H9 (cell line): ENCODE measurements at regions not wholly inside any gene's neighbourhood (a gene's known extent, or its start where the extent isn't known, plus 50 kb on each side); places are given as distances from the start of the nearest gene placed in this dataset.

Experiments used
- DNase-seq: peaks from one replicate; pipeline ENCODE4 v3.0.0-alpha.2; 2017
- H2AFZ ChIP-seq: one replicate; pipeline ENCODE4 v1.6.1; 2013; ENCODE audit warnings: mild to moderate bottlenecking, low read length, control low read depth, moderate library complexity
- H2AK5ac ChIP-seq: 2 replicates; pipeline ENCODE4 v1.6.1; 2013; ENCODE audit warnings: low read length, control low read depth, mixed read lengths; ENCODE audit not compliant: insufficient read length
- H2BK120ac ChIP-seq: one replicate; pipeline ENCODE4 v1.6.1; 2013; ENCODE audit warnings: low read depth, mild to moderate bottlenecking, low read length, control low read depth, inconsistent platforms; ENCODE audit not compliant: poor library complexity, severe bottlenecking
- H2BK12ac ChIP-seq: 2 replicates; pipeline ENCODE4 v1.6.1; 2013; ENCODE audit warnings: low read length, control low read depth, mixed read lengths, low read depth; ENCODE audit not compliant: insufficient read length
- H2BK15ac ChIP-seq: 2 replicates; pipeline ENCODE4 v1.6.1; 2013; ENCODE audit warnings: low read depth, low read length, control low read depth
- H2BK20ac ChIP-seq: one replicate; pipeline ENCODE4 v1.6.1; 2013; ENCODE audit warnings: low read depth, mild to moderate bottlenecking, low read length, control low read depth, inconsistent platforms; ENCODE audit not compliant: poor library complexity, severe bottlenecking
- H2BK5ac ChIP-seq: 2 replicates; pipeline ENCODE4 v1.6.1; 2013; ENCODE audit warnings: low read length, control low read depth, mixed read lengths; ENCODE audit not compliant: insufficient read length
- H3K14ac ChIP-seq: 2 replicates; pipeline ENCODE4 v1.6.1; 2013; ENCODE audit warnings: low read length, control low read depth; ENCODE audit not compliant: insufficient read depth
- H3K18ac ChIP-seq: 2 replicates; pipeline ENCODE4 v1.6.1; 2013; ENCODE audit warnings: low read depth, mild to moderate bottlenecking, mixed read lengths, low read length, control low read depth; ENCODE audit not compliant: insufficient read length
- H3K23ac ChIP-seq: 2 replicates; pipeline ENCODE4 v1.6.1; 2013; ENCODE audit warnings: low read length, control low read depth, mixed read lengths, low read depth; ENCODE audit not compliant: insufficient read length
- H3K23me2 ChIP-seq: 2 replicates; pipeline ENCODE4 v1.6.1; 2013; ENCODE audit warnings: low read depth, mild to moderate bottlenecking, mixed read lengths, low read length, control low read depth; ENCODE audit not compliant: insufficient read length, poor library complexity, severe bottlenecking
- H3K27ac ChIP-seq: 2 replicates; pipeline ENCODE4 v1.5.1; 2013; ENCODE audit warnings: low read length, control low read depth, mixed read lengths, low read depth; ENCODE audit not compliant: insufficient read length
- H3K27me3 ChIP-seq: 2 replicates; pipeline ENCODE4 v1.6.1; 2013; ENCODE audit warnings: low read length, control low read depth, inconsistent platforms; ENCODE audit not compliant: insufficient read depth
- H3K4ac ChIP-seq: 2 replicates; pipeline ENCODE4 v1.6.1; 2013; ENCODE audit warnings: low read depth, mild to moderate bottlenecking, control low read depth, inconsistent platforms, low read length, moderate library complexity
- H3K4me1 ChIP-seq: 2 replicates; pipeline ENCODE4 v1.6.1; 2013; ENCODE audit warnings: low read length, control low read depth, inconsistent platforms; ENCODE audit not compliant: insufficient read depth
- H3K4me2 ChIP-seq: 2 replicates; pipeline ENCODE4 v1.6.1; 2013; ENCODE audit warnings: low read length, control low read depth, mixed read lengths; ENCODE audit not compliant: insufficient read length, insufficient read depth
- H3K56ac ChIP-seq: 2 replicates; pipeline ENCODE4 v1.6.1; 2013; ENCODE audit warnings: low read depth, mild to moderate bottlenecking, mixed read lengths, low read length, control low read depth; ENCODE audit not compliant: insufficient read length
- H3K79me1 ChIP-seq: 2 replicates; pipeline ENCODE4 v1.6.1; 2013; ENCODE audit warnings: low read depth, mild to moderate bottlenecking, moderate library complexity, low read length, control low read depth, inconsistent platforms; ENCODE audit not compliant: insufficient read depth, poor library complexity, severe bottlenecking
- H3K79me2 ChIP-seq: 2 replicates; pipeline ENCODE4 v1.6.1; 2013; ENCODE audit warnings: low read length, control low read depth, inconsistent platforms; ENCODE audit not compliant: insufficient read depth
- H3K9ac ChIP-seq: 2 replicates; pipeline ENCODE4 v1.6.1; 2013; ENCODE audit warnings: low read length, control low read depth, mixed read lengths; ENCODE audit not compliant: insufficient read length; ENCODE audit errors: extremely low read depth
- H3K9me3 ChIP-seq: one replicate; pipeline ENCODE4 v1.6.1; 2013; ENCODE audit warnings: low read depth, low read length, inconsistent platforms; ENCODE audit not compliant: control insufficient read depth
- H3T11ph ChIP-seq: one replicate; pipeline ENCODE4 v1.6.1; 2013; ENCODE audit warnings: mild to moderate bottlenecking, low read length, control low read depth, inconsistent platforms
- H4K20me1 ChIP-seq: one replicate; pipeline ENCODE4 v1.6.1; 2013; ENCODE audit not compliant: control insufficient read depth, insufficient read length, insufficient read depth
- H4K5ac ChIP-seq: 2 replicates; pipeline ENCODE4 v1.6.1; 2013; ENCODE audit warnings: low read depth, mild to moderate bottlenecking, mixed read lengths, low read length, control low read depth; ENCODE audit not compliant: insufficient read length
- H4K8ac ChIP-seq: replicated peaks from 2 replicates; pipeline ENCODE4 v1.6.1; 2013; ENCODE audit warnings: low read length, control low read depth, mixed read lengths, low read depth; ENCODE audit not compliant: insufficient read length
- H4K91ac ChIP-seq: 2 replicates; pipeline ENCODE4 v1.6.1; 2013; ENCODE audit warnings: low read depth, mild to moderate bottlenecking, moderate library complexity, mixed read lengths, low read length, control low read depth; ENCODE audit not compliant: insufficient read length
- H3K27ac Mint-ChIP-seq, 3 experiments: 2 replicates in 2 of 3; 3 replicates in 1 of 3; pipeline ENCODE4 v1.8.0; 2020 to 2021; ENCODE audit warnings: mixed read lengths in 3 of 3, mild to moderate bottlenecking in 1 of 3, moderate library complexity in 1 of 3
- H3K27me3 Mint-ChIP-seq: 2 replicates; pipeline ENCODE4 v1.8.0; 2021; ENCODE audit warnings: low read depth, mild to moderate bottlenecking, moderate library complexity, mixed read lengths
- H3K36me3 Mint-ChIP-seq, 3 experiments: 2 replicates in 2 of 3; 3 replicates in 1 of 3; pipeline ENCODE4 v1.8.0; 2020 to 2021; ENCODE audit warnings: low read depth in 3 of 3, mixed read lengths in 3 of 3; ENCODE audit not compliant: insufficient read depth in 1 of 3
- H3K4me1 Mint-ChIP-seq, 2 experiments: 2 replicates each; pipeline ENCODE4 v1.8.0; 2020; ENCODE audit warnings: mixed read lengths in 2 of 2
- H3K4me3 Mint-ChIP-seq, 2 experiments: 2 replicates in 1 of 2; 3 replicates in 1 of 2; pipeline ENCODE4 v1.8.0; 2020 to 2021; ENCODE audit warnings: mild to moderate bottlenecking in 2 of 2, mixed read lengths in 2 of 2, moderate library complexity in 1 of 2
- H3K9me3 Mint-ChIP-seq, 2 experiments: 2 replicates in 1 of 2; 3 replicates in 1 of 2; pipeline ENCODE4 v1.8.0; 2020; ENCODE audit warnings: mild to moderate bottlenecking in 2 of 2, mixed read lengths in 2 of 2, moderate library complexity in 1 of 2
- CTCF ChIP-seq: fragments of 200-600 bp; sonication (generic); conservative IDR thresholded peaks from 3 replicates; pipeline ENCODE4 v1.8.0; 2021; ENCODE audit warnings: antibody characterized with exemption, mild to moderate bottlenecking
- WGBS: extraction: QIAGEN DNeasy Blood & Tissue Kit; methylation state at CpG from one replicate; pipeline ENCODE4 v1.1.7; 2013; ENCODE audit warnings: missing lambda C conversion rate, low lambda C conversion rate, mixed read lengths; ENCODE audit not compliant: insufficient read length; ENCODE audit errors: extremely low coverage; 5-methylcytosine and 5-hydroxymethylcytosine counted together

- Histone ChIP-seq H4K8ac (no peak overlapping the region), H2BK5ac (no peak overlapping the region), H3K79me2 (no peaks in the 10 kb centered on the region), H3K4me2 (no peak overlapping the region), H2BK20ac (no peak overlapping the region), H3K9ac (no peak overlapping the region), H3K23ac (no peak overlapping the region), H3K56ac (no peak overlapping the region), H3K23me2 (no peaks in the 10 kb centered on the region), H2BK12ac (no peak overlapping the region), H2AFZ (no peak overlapping the region), H2BK15ac (no peak overlapping the region), H4K91ac (no peak overlapping the region), H3K4me1 (no peaks in the 10 kb centered on the region), H2BK120ac (no peak overlapping the region), H4K5ac (no peak overlapping the region), H3K27me3 (no peaks in the 10 kb centered on the region), H3K18ac (no peak overlapping the region), H3K79me1 (no peaks in the 10 kb centered on the region), H4K20me1 (no peaks in the 10 kb centered on the region), H3K27ac (no peak overlapping the region), H3K4ac (no peak overlapping the region), H3K14ac (no peak overlapping the region), H2AK5ac (no peak overlapping the region), H3T11ph (no peak overlapping the region), H3K9me3 (no peaks in the 10 kb centered on the region)
- 100% methylated on average over 1 of the region's 6 CpGs for WGBS
- peaks cover 0 to 3% of the 10 kb centered on the region in 2 experiments; a peak in 2 of 5 replicates for H3K9me3 Mint-ChIP-seq
- H3K36me3 Mint-ChIP-seq, result no peaks in the 10 kb centered on the region; a peak in 1 of 7 replicates
- H3K27me3 Mint-ChIP-seq, result peaks cover 12% of the 10 kb centered on the region
- TF ChIP-seq CTCF, result no peak
- no peak for DNase-seq
- H3K4me3 Mint-ChIP-seq, result no peak overlapping the region
- H3K4me1 Mint-ChIP-seq, result peaks cover 4 to 8% of the 10 kb centered on the region in 2 experiments; a peak in 2 of 4 replicates
- H3K27ac Mint-ChIP-seq, result no peak overlapping the region
Observed at GRCh38 chr6:3517350-3517749, 60.5 kb upstream of the SLC22A23 start.
